ENCODE measurements at regions not wholly inside any gene's neighbourhood (a gene's known extent, or its start where the extent isn't known, plus 50 kb on each side); places are given as distances from the start of the nearest gene placed in this dataset.

- no peak for DNase-seq
These were observed 192.8 kb upstream of the S1PR3 start for GRCh38 chr9:88798476-88798875.

- no peak for DNase-seq
These were observed 191.5 kb upstream of the S1PR3 start for GRCh38 chr9:88799541-88800328.

GRCh38 chr9:88800329-88800682, 191.0 kb upstream of the S1PR3 start:
- no peak for DNase-seq

GRCh38 chr9:88801214-88801796, 190.0 kb upstream of the S1PR3 start:
- no peak for DNase-seq

GRCh38 chr9:88802533-88802932, 188.7 kb upstream of the S1PR3 start:
- no peak for DNase-seq

GRCh38 chr9:88803546-88804253, 187.6 kb upstream of the S1PR3 start:
- peak in 1 of 4 experiments; percentile 14 for DNase-seq

- no peak for DNase-seq
These were observed 187.0 kb upstream of the S1PR3 start for GRCh38 chr9:88804254-88804596.

GRCh38 chr9:88805217-88805943, 185.9 kb upstream of the S1PR3 start:
- no peak for DNase-seq

- no peak for DNase-seq
These were observed 183.8 kb upstream of the S1PR3 start for GRCh38 chr9:88807426-88807825.

GRCh38 chr9:88808019-88808656, 183.1 kb upstream of the S1PR3 start:
- no peak for DNase-seq

GRCh38 chr9:88808761-88809354, 182.4 kb upstream of the S1PR3 start:
- no peak for DNase-seq

- DNase-seq = no peak
These were observed 181.7 kb upstream of the S1PR3 start for GRCh38 chr9:88809355-88810161.

GRCh38 chr9:88810826-88811225, 180.4 kb upstream of the S1PR3 start:
- peak in 1 of 4 experiments; percentile 14 for DNase-seq

- no peak for DNase-seq
These were observed 179.8 kb upstream of the S1PR3 start for GRCh38 chr9:88811511-88811910.

GRCh38 chr9:88812938-88813637, 178.2 kb upstream of the S1PR3 start:
- DNase-seq = no peak

- DNase-seq = no peak
These were observed 177.5 kb upstream of the S1PR3 start for GRCh38 chr9:88813638-88814209.

- DNase-seq = no peak
These were observed 176.7 kb upstream of the S1PR3 start for GRCh38 chr9:88814577-88814976.

GRCh38 chr9:88816141-88816540, 175.1 kb upstream of the S1PR3 start:
- no peak for DNase-seq

- DNase-seq = no peak
These were observed 174.7 kb upstream of the S1PR3 start for GRCh38 chr9:88816591-88816990.

GRCh38 chr9:88817628-88818027, 173.6 kb upstream of the S1PR3 start:
- DNase-seq = no peak
